Prostate gland (tissue), 2 donors: ENCODE measurements at regions not wholly inside any gene's neighbourhood (a gene's known extent, or its start where the extent isn't known, plus 50 kb on each side); places are given as distances from the start of the nearest gene placed in this dataset.

Experiments
- DNase-seq: peaks from one replicate; pipeline ENCODE4 v3.0.0-alpha.2; 2019; ENCODE audit warnings: low spot score
- H3K27ac ChIP-seq, 2 donors: fragments of 200-600 bp; sonication (generic); 2 replicates each; pipeline ENCODE4 v1.5.1; 2017 to 2019
- H3K27me3 ChIP-seq: fragments of 200-600 bp; sonication (generic); replicated peaks from 2 replicates; pipeline ENCODE4 v1.5.1; 2019; ENCODE audit not compliant: insufficient read depth
- H3K36me3 ChIP-seq, 2 donors: fragments of 200-600 bp; sonication (generic); 1 replicate in 1 of 2; 2 replicates in 1 of 2; pipeline versions ENCODE4 v1.5.1 to v1.8.1; 2017 to 2019
- H3K4me1 ChIP-seq: fragments of 200-600 bp; sonication (generic); replicated peaks from 2 replicates; pipeline ENCODE4 v1.5.1; 2019
- H3K4me3 ChIP-seq, 2 donors: fragments of 200-600 bp; sonication (generic); 2 replicates each; pipeline ENCODE4 v1.5.1; 2017 to 2019
- H3K9me3 ChIP-seq: fragments of 200-600 bp; sonication (generic); 2 replicates; pipeline ENCODE4 v1.5.1; 2017
- CTCF ChIP-seq, 4 experiments: fragments of 200-600 bp in 2 of 4; fragments of 450-650 bp in 2 of 4; sonication (generic) in 2 of 4; IDR thresholded peaks; 1 replicate in 3 of 4; 2 replicates in 1 of 4; pipeline ENCODE4 v1.5.1; 2016 to 2019; ENCODE audit warnings: antibody characterized with exemption in 4 of 4, mild to moderate bottlenecking in 2 of 4, moderate library complexity in 2 of 4
- POLR2A ChIP-seq: fragments of 450-650 bp; IDR thresholded peaks from one replicate; pipeline ENCODE4 v1.6.1; 2016; ENCODE audit warnings: antibody characterized with exemption, mild to moderate bottlenecking
- POLR2AphosphoS5 ChIP-seq: sonication (generic); formaldehyde crosslinking; IDR thresholded peaks from one replicate; pipeline ENCODE4 v1.6.1; 2017; ENCODE audit warnings: antibody characterized with exemption
- WGBS: methylation state at CpG from one replicate; pipeline ENCODE4 v1.1.5; 2018; 5-methylcytosine and 5-hydroxymethylcytosine counted together
- intact Hi-C: fragments of 100-400 bp; cut with DNase I; formaldehyde crosslinking; loops from one replicate; pipeline ENCODE4 v1.14.2; 2022

GRCh38 chr10:33665501-33665900, 331.0 kb upstream of the NRP1 start:
- intact Hi-C loops: no loop called here
- TF ChIP-seq CTCF (IDR thresholded peaks at IDR 0.05) (no peak), POLR2AphosphoS5 (no peak), POLR2A (no peak)
- no peaks in the 10 kb centered on the region for H3K27me3 ChIP-seq
- no peaks in the 10 kb centered on the region for H3K9me3 ChIP-seq
- H3K36me3 ChIP-seq: no peaks in the 10 kb centered on the region
- H3K27ac ChIP-seq: no peak overlapping the region
- DNase-seq: no peak
- H3K4me3 ChIP-seq: no peak overlapping the region
- no peaks in the 10 kb centered on the region for H3K4me1 ChIP-seq

- intact Hi-C loops: no loop called here
- no peaks in the 10 kb centered on the region for H3K9me3 ChIP-seq
- TF ChIP-seq POLR2A (no peak), POLR2AphosphoS5 (no peak), CTCF (IDR thresholded peaks at IDR 0.05) (no peak)
- no peaks in the 10 kb centered on the region for H3K36me3 ChIP-seq
- no peak overlapping the region for H3K27ac ChIP-seq
- 66% methylated on average over 3 of the region's 3 CpGs for WGBS
- H3K4me3 ChIP-seq: no peak overlapping the region
- H3K27me3 ChIP-seq: no peaks in the 10 kb centered on the region
- no peak for DNase-seq
- no peaks in the 10 kb centered on the region for H3K4me1 ChIP-seq
Measured at GRCh38 chr10:33664070-33664469, 329.6 kb upstream of the NRP1 start.

GRCh38 chr10:33661580-33662336, 327.3 kb upstream of the NRP1 start:
- no peak overlapping the region for H3K4me3 ChIP-seq
- no peak for TF ChIP-seq POLR2A
- peak; percentile 16 for TF ChIP-seq POLR2AphosphoS5
- peak; percentile 58 for DNase-seq
- intact Hi-C loops: no loop called here
- H3K4me1 ChIP-seq: no peaks in the 10 kb centered on the region
- H3K9me3 ChIP-seq: no peaks in the 10 kb centered on the region
- WGBS: 34% methylated on average over 15 of the region's 15 CpGs
- no peak overlapping the region for H3K27ac ChIP-seq
- no peaks in the 10 kb centered on the region for H3K36me3 ChIP-seq
- no peaks in the 10 kb centered on the region for H3K27me3 ChIP-seq

GRCh38 chr10:33660329-33660728, 325.9 kb upstream of the NRP1 start:
- Histone ChIP-seq H3K9me3 (no peaks in the 10 kb centered on the region), H3K4me1 (no peaks in the 10 kb centered on the region), H3K27me3 (no peaks in the 10 kb centered on the region), H3K36me3 (no peaks in the 10 kb centered on the region), H3K4me3 (no peak overlapping the region), H3K27ac (no peak overlapping the region)
- intact Hi-C loops: no loop called here
- no peak for DNase-seq
- TF ChIP-seq POLR2A: no peak
- no peak for TF ChIP-seq POLR2AphosphoS5
- no peak for TF ChIP-seq CTCF (IDR thresholded peaks at IDR 0.05)
- 96% methylated on average over 10 of the region's 10 CpGs for WGBS

GRCh38 chr10:33657913-33658312, 323.4 kb upstream of the NRP1 start:
- WGBS: 97% methylated on average over 3 of the region's 3 CpGs
- no peak overlapping the region for H3K27ac ChIP-seq
- intact Hi-C loops: no loop called here
- no peaks in the 10 kb centered on the region for H3K27me3 ChIP-seq
- no peaks in the 10 kb centered on the region for H3K4me1 ChIP-seq
- no peak overlapping the region for H3K4me3 ChIP-seq
- no peak for DNase-seq
- TF ChIP-seq POLR2A (no peak), POLR2AphosphoS5 (no peak), CTCF (IDR thresholded peaks at IDR 0.05) (no peak)
- no peaks in the 10 kb centered on the region for H3K9me3 ChIP-seq
- no peaks in the 10 kb centered on the region for H3K36me3 ChIP-seq
